Natural killer cell (primary cell): ENCODE measurements at regions not wholly inside any gene's neighbourhood (a gene's known extent, or its start where the extent isn't known, plus 50 kb on each side); places are given as distances from the start of the nearest gene placed in this dataset.

Source experiments
- ATAC-seq, 3 donors: fragments of 150-1000 bp in 2 of 3; fragments of 200-7000 bp in 1 of 3; cut with Tn5 transposase; 1 replicate in 1 of 3; 2 replicates in 2 of 3; pipeline ENCODE4 v1.10.0; 2021; ENCODE audit warnings: mild to moderate bottlenecking in 2 of 3, moderate library complexity in 2 of 3
- DNase-seq, 2 donors: peaks; one replicate each; pipeline versions ENCODE4 v3.0.0 to v3.0.0-alpha.2; 2013 to 2021; ENCODE audit warnings: mixed read lengths in 1 of 2
- H3K27ac ChIP-seq: one replicate; pipeline ENCODE4 v1.5.1; 2013; ENCODE audit warnings: mild to moderate bottlenecking, low read length
- H3K27me3 ChIP-seq: one replicate; pipeline ENCODE4 v1.6.1; 2013; ENCODE audit warnings: low read length; ENCODE audit not compliant: control insufficient read depth, insufficient read depth
- H3K36me3 ChIP-seq: one replicate; pipeline ENCODE4 v1.6.1; 2013; ENCODE audit warnings: low read length; ENCODE audit not compliant: control insufficient read depth, insufficient read depth
- H3K4me1 ChIP-seq: one replicate; pipeline ENCODE4 v1.6.1; 2013; ENCODE audit warnings: low read length; ENCODE audit not compliant: control insufficient read depth, insufficient read depth
- H3K4me3 ChIP-seq: one replicate; pipeline ENCODE4 v1.5.1; 2013; ENCODE audit warnings: low read length
- H3K9me3 ChIP-seq: one replicate; pipeline ENCODE4 v1.6.1; 2013; ENCODE audit warnings: low read length; ENCODE audit not compliant: control insufficient read depth, insufficient read depth
- H3K27ac Mint-ChIP-seq, 2 donors: one replicate each; pipeline ENCODE4 v1.8.0; 2022; ENCODE audit warnings: mild to moderate bottlenecking in 2 of 2, mixed read lengths in 2 of 2, moderate library complexity in 1 of 2
- H3K27me3 Mint-ChIP-seq, 2 donors: one replicate each; pipeline ENCODE4 v1.8.0; 2022; ENCODE audit warnings: low read depth in 2 of 2, mixed read lengths in 2 of 2
- H3K36me3 Mint-ChIP-seq: one replicate; pipeline ENCODE4 v1.8.0; 2022; ENCODE audit warnings: mixed read lengths
- H3K4me1 Mint-ChIP-seq, 2 donors: one replicate each; pipeline ENCODE4 v1.8.0; 2022; ENCODE audit warnings: mixed read lengths in 2 of 2
- H3K4me3 Mint-ChIP-seq: one replicate; pipeline ENCODE4 v1.8.0; 2022; ENCODE audit warnings: mild to moderate bottlenecking, moderate library complexity, mixed read lengths
- H3K9me3 Mint-ChIP-seq, 2 donors: one replicate each; pipeline ENCODE4 v1.8.0; 2022; ENCODE audit warnings: mixed read lengths in 2 of 2
- WGBS: methylation state at CpG from one replicate; pipeline ENCODE4 v1.1.7; 2013; ENCODE audit warnings: missing lambda C conversion rate; ENCODE audit not compliant: insufficient coverage; 5-methylcytosine and 5-hydroxymethylcytosine counted together
- intact Hi-C: fragments of 100-400 bp; cut with micrococcal nuclease; formaldehyde crosslinking; loops from one replicate; pipeline ENCODE4 v1.14.2; 2022
- TF ChIP-seq, protein P1 (sequence below): fragments of 200-600 bp; IDR thresholded peaks from one replicate; pipeline ENCODE4 v1.8.0; 2022; ENCODE audit warnings: antibody characterized with exemption

DNA sequence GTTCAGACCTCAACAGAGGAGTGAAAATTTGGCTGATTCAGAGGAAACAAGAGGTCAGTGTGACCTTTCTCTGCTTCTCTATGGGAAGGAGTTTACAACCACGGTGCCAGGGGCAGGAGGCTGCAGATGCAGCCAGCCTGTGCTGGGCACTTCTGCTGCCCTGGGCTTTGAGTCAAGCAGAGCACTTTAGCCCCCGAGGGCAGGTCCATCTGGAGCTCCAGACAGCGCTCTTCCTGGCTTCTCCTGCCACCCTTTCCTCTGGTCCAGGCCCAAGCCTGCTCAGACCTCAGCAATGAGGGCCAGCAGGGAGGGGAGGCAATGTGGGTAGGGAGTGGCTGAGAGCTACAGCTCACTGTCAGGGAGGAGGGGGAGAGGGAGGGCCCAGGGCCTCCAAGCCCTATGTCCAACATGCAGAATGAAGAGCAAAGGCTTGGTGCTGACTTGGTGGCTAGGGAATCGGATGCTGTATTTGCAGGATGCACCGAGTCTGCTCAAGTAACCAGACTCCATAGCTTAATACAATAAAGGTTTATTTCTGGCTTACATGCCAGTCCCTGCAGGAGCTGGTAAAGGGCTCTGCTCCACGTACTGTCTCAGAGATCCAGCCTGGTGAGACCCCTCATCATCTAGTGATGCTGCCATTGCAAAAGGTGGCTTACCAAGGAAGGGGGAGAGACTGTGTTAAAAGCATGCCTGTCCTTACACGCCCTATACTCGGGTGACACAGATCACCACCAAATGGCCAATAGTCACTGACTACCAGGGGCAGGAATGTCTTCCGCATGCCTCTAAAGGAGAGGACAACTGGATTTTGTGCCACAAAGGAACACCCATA is 481.6 kb downstream of the RPS24 start:
- intact Hi-C loops: no loop called here
- WGBS: 82% methylated on average over 9 of the region's 9 CpGs
- H3K27ac ChIP-seq: no peak overlapping the region
- H3K27me3 ChIP-seq: no peaks in the 10 kb centered on the region
- no peak overlapping the region for H3K4me3 Mint-ChIP-seq
- TF ChIP-seq, protein P1, sequence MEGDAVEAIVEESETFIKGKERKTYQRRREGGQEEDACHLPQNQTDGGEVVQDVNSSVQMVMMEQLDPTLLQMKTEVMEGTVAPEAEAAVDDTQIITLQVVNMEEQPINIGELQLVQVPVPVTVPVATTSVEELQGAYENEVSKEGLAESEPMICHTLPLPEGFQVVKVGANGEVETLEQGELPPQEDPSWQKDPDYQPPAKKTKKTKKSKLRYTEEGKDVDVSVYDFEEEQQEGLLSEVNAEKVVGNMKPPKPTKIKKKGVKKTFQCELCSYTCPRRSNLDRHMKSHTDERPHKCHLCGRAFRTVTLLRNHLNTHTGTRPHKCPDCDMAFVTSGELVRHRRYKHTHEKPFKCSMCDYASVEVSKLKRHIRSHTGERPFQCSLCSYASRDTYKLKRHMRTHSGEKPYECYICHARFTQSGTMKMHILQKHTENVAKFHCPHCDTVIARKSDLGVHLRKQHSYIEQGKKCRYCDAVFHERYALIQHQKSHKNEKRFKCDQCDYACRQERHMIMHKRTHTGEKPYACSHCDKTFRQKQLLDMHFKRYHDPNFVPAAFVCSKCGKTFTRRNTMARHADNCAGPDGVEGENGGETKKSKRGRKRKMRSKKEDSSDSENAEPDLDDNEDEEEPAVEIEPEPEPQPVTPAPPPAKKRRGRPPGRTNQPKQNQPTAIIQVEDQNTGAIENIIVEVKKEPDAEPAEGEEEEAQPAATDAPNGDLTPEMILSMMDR: no peak
- peaks cover 8 to 11% of the 10 kb centered on the region in 2 donors for H3K27me3 Mint-ChIP-seq
- H3K4me1 Mint-ChIP-seq: no peaks in the 10 kb centered on the region
- H3K27ac Mint-ChIP-seq: no peak overlapping the region
- H3K4me3 ChIP-seq: no peak overlapping the region
- no peaks in the 10 kb centered on the region for H3K9me3 Mint-ChIP-seq
- H3K36me3 ChIP-seq: no peaks in the 10 kb centered on the region
- H3K36me3 Mint-ChIP-seq: no peaks in the 10 kb centered on the region
- H3K4me1 ChIP-seq: no peaks in the 10 kb centered on the region
- H3K9me3 ChIP-seq: no peaks in the 10 kb centered on the region
- DNase-seq (no peak), ATAC-seq (no peak)

DNA sequence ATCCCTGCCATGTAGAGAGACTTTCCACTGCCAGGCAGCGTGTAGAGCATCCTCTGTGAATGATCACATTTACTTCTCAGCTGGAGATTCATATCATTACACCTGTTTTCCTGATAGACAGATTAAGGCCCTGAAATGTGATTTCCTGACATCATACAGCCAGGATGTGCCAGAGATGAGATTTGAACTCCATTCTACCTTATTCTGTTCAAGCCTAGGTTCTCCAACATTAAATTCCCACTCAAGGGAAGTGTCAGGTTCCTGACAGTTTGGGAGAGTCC is 482.1 kb downstream of the RPS24 start:
- no peaks in the 10 kb centered on the region for H3K9me3 Mint-ChIP-seq
- H3K27ac ChIP-seq: no peak overlapping the region
- H3K27ac Mint-ChIP-seq: no peak overlapping the region
- no peaks in the 10 kb centered on the region for H3K4me1 Mint-ChIP-seq
- H3K36me3 Mint-ChIP-seq: no peaks in the 10 kb centered on the region
- H3K36me3 ChIP-seq: no peaks in the 10 kb centered on the region
- peaks cover 8 to 11% of the 10 kb centered on the region in 2 donors for H3K27me3 Mint-ChIP-seq
- no peaks in the 10 kb centered on the region for H3K27me3 ChIP-seq
- no peak overlapping the region for H3K4me3 Mint-ChIP-seq
- intact Hi-C loops: no loop called here
- H3K9me3 ChIP-seq: no peaks in the 10 kb centered on the region
- TF ChIP-seq, protein P1: no peak
- WGBS: 83% methylated on average over 1 of the region's 1 CpG
- ATAC-seq: no peak
- no peaks in the 10 kb centered on the region for H3K4me1 ChIP-seq
- no peak overlapping the region for H3K4me3 ChIP-seq
- no peak for DNase-seq

DNA sequence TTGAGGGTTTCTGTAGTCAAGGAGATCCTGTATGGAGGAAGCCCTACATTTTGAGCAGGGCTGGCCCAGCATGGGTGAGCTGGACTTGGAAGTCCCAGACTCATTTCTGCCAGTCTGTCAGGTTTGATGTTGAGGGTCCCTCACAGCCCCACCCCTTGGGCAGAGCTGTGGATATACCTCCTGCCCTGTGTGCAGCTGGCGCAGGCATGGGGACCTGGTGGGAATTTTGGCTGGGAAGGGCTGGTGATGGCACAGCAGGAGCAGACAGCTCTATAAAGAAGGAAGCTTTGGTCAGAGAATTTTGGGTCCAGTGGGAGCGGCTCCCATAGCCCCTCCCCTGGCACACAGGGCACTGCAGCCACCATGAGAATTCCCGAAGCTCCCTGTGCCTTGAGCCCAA is 482.6 kb downstream of the RPS24 start:
- Mint-ChIP-seq H3K9me3 (no peaks in the 10 kb centered on the region), H3K27ac (no peak overlapping the region), H3K4me1 (no peaks in the 10 kb centered on the region), H3K36me3 (no peaks in the 10 kb centered on the region), H3K27me3 (peaks cover 8 to 11% of the 10 kb centered on the region in 2 donors), H3K4me3 (no peak overlapping the region)
- Histone ChIP-seq H3K36me3 (no peaks in the 10 kb centered on the region), H3K27ac (no peak overlapping the region), H3K9me3 (no peaks in the 10 kb centered on the region), H3K4me3 (no peak overlapping the region), H3K4me1 (no peaks in the 10 kb centered on the region), H3K27me3 (no peaks in the 10 kb centered on the region)
- 88% methylated on average over 3 of the region's 3 CpGs for WGBS
- ATAC-seq (no peak), DNase-seq (no peak)
- TF ChIP-seq, protein P1: no peak
- intact Hi-C loops: no loop called here

DNA sequence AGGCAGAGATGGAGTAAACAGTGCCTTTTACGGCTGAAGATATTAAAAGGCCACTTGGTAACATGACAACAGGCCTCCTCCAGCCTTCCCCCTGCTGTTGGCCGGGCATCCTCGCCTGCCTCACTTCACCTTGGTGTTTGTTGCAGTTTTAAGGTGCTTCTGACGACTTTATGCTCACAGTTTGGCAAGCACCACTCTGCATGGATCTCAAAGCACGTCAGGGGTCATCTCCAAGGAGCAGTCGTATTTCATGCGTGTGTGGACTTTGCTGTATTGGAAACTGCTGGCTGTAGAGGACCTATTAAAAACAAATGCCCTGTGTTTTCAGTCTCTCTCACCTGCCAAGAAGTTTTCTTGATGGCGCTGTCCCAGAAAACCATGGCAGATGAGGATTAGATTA is 483.1 kb downstream of the RPS24 start:
- ATAC-seq (no peak), DNase-seq (no peak)
- Histone ChIP-seq H3K4me1 (no peaks in the 10 kb centered on the region), H3K27me3 (no peaks in the 10 kb centered on the region), H3K9me3 (no peaks in the 10 kb centered on the region), H3K4me3 (no peak overlapping the region), H3K36me3 (no peaks in the 10 kb centered on the region), H3K27ac (no peak overlapping the region)
- Mint-ChIP-seq H3K4me3 (no peak overlapping the region), H3K27me3 (peaks cover 8 to 11% of the 10 kb centered on the region in 2 donors), H3K27ac (no peak overlapping the region), H3K36me3 (no peaks in the 10 kb centered on the region), H3K9me3 (no peaks in the 10 kb centered on the region), H3K4me1 (no peaks in the 10 kb centered on the region)
- TF ChIP-seq, protein P1: no peak
- intact Hi-C loops: no loop called here
- 79% methylated on average over 8 of the region's 8 CpGs for WGBS
